ENCODE measurements at regions not wholly inside any gene's neighbourhood (a gene's known extent, or its start where the extent isn't known, plus 50 kb on each side); places are given as distances from the start of the nearest gene placed in this dataset.

DNA sequence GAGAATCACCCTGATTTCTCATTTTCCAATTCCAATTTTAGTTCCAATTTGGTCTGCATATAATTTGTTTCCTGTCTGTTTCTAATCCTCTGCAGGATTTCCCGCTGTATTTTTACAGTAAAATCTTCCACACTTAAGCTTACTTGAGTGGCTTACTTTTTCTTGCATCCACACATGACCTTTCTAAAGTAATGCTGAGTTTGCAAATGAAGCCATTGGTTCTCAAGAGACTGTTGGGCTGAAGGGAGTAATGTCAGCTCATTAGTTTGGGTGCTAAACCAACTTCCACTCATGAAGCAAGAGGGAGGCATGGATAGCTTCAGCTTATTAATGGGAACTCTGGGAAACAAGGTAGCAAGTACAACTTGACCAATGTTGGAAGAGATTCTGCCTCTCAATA is 146.4 kb downstream of the SNX10 start:
- TF ChIP-seq, protein P1, sequence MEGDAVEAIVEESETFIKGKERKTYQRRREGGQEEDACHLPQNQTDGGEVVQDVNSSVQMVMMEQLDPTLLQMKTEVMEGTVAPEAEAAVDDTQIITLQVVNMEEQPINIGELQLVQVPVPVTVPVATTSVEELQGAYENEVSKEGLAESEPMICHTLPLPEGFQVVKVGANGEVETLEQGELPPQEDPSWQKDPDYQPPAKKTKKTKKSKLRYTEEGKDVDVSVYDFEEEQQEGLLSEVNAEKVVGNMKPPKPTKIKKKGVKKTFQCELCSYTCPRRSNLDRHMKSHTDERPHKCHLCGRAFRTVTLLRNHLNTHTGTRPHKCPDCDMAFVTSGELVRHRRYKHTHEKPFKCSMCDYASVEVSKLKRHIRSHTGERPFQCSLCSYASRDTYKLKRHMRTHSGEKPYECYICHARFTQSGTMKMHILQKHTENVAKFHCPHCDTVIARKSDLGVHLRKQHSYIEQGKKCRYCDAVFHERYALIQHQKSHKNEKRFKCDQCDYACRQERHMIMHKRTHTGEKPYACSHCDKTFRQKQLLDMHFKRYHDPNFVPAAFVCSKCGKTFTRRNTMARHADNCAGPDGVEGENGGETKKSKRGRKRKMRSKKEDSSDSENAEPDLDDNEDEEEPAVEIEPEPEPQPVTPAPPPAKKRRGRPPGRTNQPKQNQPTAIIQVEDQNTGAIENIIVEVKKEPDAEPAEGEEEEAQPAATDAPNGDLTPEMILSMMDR (IDR thresholded peaks at IDR 0.05): no peak
- no peak for TF ChIP-seq SIN3A (IDR thresholded peaks at IDR 0.05; ENCODE audit: borderline replicate concordance, low read depth, low read length)
- TF ChIP-seq EP300 (IDR thresholded peaks at IDR 0.05; ENCODE audit: borderline replicate concordance in 1 of 2, low read depth in 1 of 2, low read length in 1 of 2): no peak
- TF ChIP-seq SMC3 (IDR thresholded peaks at IDR 0.05; ENCODE audit: low read depth, low read length): no peak

All from SK-N-SH (cell line).